HG03378 (cell line): ENCODE measurements at regions not wholly inside any gene's neighbourhood (a gene's known extent, or its start where the extent isn't known, plus 50 kb on each side); places are given as distances from the start of the nearest gene placed in this dataset.

ENCODE experiments used
- ATAC-seq: cut with Tn5 transposase; IDR thresholded peaks from one replicate; pipeline ENCODE4 v1.9.1; 2021; ENCODE audit warnings: mild to moderate bottlenecking, moderate library complexity; ENCODE audit not compliant: unreplicated experiment

DNA sequence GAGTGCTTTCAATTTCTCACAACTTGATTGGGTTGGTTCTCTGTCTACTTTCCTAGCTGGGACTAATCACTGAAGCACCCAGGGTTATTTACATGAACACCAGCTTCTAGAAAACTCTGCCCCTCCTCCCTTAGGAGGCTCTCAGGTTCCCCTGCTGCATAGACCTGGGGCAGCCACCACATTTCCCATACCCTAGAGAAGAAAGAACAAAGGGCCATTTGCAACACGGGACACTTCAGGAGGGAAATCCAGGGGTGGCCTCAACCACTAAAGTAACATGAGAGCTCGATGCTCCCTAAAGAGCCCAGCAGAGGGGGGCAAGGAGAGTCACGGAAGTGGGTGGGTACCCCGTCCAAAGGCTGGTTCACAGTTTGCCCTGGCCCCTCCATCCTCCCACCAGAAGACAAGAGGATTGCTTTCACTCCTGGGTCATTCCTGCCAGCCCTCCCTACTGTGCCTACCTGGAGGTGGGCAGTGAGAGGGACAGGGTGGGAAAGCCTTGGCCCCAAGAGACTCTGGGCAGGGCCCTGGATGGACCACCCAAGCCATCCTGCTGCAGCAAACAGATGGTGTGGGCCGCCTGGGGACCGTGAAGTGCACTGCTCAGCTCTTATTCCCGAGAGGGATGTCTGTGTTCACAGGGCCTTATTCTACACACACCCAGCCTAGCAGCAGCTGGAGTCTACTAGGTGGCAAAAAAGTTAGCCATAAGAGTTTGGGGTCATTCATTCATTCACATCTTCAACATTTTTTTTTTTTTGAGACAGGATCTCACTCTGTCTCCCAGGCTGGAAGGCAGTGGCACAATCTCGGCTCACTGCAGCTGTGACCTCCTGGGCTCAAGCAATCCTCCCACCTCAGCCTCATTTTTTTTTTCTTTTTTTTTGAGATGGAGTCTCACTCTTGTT, 392.1 kb downstream of the SOX9 start:
- ATAC-seq, result no peak

DNA sequence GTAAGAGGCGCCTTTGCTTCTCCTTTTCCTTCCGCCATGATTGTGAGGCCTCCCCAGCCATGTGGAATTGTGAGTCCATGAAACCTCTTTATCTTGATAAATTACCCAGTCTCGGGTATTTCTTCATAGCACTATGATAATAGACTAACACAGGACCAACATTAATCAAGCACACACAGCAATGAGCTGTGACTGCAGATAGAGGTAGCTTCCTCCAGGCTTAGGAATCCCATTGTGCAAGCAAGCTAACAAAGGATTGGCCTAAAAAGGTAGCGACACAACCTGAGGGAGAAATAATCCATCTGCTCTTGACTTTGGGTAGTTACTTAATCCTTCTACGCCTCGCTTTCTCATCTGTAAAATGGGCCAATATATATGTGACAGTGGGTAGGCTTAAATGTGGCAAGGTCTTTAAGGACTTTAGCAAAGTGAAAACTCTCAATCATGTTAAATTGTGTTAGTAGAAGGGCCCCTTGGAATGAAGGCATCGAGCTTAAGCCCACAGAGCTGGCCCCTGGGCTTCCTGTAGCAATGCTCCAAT, 393.6 kb downstream of the SOX9 start:
- ATAC-seq, result no peak

DNA sequence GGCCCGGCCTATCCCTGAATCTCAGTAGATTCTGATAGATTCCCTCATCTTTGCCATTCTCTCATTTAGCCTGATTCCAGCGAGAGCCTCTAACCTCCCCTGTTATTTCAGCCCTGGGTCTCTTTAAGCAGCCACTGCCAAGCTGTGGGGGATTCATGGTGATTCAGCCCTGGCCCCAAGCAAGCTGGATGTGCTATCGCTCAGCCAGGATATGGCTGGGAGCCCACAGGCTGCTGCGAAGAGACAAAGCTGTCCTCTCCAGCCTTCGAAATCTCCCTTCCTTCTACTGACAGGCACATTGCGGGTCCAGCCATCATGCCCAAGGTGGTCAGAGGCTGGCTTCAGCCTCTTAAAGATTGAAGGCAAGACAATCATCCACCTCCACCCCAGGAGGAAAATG, 394.1 kb downstream of the SOX9 start:
- ATAC-seq, result no peak

DNA sequence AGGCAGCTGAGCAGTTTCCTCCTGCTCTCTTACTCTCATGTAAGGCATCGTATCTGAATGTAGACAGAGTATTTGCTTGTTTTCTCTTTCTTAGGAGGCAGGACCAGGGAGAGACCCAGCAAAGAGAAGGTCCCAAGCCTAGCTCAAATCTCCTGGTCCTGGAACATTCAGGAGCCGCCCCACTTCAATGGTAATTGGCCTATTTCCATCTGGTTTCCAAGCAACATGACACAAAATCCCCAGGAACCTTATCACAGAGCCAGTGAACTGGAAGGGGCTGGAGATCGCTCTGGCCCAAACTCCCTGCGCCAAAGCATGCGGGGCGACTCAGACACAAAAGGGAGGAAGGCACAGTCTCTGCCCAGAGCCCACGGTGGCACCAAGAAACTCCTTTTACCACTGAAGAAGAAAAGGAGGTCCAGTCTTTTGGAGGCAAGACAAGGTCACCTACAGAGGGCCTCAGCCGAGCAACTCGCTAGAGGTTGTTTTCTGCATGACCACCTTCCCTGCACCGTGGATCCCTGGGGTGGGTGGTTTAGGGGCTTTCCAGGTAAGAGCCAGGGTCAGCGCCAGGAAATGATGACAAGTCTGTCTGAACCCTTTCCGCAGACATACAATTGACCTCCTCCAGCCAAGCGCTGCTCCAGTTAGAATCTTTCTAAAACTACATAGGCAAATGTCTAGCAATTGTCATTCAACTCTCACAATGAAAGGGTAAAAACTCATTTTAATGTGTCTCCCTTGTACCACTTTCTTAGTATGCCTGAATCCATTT, 394.7 kb downstream of the SOX9 start:
- no peak for ATAC-seq

DNA sequence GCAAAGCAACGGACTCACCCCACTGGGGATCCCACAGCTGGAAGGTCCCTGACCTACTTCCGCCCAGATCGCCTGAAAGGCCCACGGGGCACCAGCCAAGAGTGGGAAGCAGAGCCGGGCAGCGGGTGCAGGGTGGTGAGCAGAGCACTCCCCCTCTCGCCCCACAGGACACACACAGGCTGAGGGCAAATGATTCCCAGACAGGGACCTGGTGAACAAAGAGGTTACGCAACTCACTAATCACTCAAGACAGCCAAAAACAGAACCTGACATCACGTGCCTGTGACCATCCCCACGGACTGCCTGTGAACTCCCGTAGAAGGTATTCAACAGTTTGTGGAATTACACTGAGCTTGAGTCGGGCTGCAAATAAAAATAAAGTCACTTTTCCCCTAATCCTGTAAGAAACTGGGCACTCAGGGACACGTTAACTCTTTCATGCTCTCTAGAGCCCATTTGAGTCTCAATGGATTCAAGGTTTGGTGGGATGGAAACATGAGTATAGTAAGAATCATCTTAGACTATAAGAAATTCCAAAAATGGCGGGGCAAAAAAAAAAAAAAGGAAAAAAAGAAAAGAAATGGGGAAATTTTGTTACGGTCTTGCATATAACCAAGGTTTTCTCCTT, 396.1 kb downstream of the SOX9 start:
- ATAC-seq, result no peak

DNA sequence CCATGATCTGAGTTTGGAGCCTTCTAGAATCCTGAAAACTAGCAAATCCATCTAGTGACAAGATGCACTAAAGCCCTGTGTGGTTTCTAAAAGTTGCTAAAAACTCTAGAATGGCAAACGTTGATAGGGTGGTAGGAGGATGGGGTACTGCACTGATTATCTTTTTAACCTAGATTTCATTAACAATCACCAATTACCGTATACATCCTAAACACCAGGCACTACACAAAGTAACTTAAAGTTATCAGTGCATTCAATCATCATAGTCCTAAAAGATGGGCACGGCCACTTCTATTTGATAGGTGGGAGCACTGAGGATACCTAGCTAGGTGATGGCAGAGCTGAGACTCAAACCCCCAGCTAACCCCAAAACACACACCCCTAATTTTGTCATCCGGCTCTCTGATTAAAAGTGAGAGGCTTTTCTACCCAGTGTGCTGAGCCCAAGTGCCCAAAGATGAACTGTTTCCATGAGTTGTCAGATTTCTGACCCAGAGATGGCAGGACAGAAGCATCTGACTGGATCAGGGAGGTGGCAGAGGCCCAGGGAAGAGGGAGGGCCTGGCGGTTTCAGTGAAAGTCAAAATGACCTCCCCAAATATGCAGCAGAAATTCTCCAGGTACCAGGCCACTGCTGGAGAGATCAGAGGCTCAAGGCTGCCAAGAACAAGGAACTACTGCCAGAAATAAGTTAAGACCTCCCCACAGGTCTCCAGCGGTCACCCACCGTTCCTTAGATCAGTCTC, 396.8 kb downstream of the SOX9 start:
- ATAC-seq, result no peak

DNA sequence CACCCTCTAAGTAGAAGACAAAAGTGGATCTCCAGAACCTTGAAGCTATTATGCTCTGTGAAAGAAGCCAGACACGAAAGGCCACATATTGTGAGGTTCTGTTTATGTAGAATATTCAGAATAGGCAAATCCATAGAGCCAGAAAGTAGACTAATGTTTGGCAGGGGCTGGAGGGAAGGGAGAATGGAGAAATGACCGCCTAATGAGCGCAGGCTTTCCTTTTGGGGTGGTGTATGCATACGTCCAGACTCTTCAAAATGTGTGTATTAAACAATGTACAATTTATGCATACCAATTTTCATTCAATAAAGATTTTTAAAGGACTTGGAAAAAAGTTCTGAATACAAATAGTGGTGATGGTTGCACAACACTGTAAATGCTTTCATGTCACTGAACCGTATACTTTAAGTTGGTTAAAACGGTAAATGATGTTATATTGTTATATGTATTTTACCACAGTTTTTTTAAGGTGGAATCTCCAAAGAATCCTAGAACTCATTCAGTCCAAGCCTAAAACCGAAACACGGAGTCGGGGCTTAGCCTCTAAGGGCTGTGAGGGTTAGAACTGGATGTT, 397.4 kb downstream of the SOX9 start:
- ATAC-seq, result no peak

DNA sequence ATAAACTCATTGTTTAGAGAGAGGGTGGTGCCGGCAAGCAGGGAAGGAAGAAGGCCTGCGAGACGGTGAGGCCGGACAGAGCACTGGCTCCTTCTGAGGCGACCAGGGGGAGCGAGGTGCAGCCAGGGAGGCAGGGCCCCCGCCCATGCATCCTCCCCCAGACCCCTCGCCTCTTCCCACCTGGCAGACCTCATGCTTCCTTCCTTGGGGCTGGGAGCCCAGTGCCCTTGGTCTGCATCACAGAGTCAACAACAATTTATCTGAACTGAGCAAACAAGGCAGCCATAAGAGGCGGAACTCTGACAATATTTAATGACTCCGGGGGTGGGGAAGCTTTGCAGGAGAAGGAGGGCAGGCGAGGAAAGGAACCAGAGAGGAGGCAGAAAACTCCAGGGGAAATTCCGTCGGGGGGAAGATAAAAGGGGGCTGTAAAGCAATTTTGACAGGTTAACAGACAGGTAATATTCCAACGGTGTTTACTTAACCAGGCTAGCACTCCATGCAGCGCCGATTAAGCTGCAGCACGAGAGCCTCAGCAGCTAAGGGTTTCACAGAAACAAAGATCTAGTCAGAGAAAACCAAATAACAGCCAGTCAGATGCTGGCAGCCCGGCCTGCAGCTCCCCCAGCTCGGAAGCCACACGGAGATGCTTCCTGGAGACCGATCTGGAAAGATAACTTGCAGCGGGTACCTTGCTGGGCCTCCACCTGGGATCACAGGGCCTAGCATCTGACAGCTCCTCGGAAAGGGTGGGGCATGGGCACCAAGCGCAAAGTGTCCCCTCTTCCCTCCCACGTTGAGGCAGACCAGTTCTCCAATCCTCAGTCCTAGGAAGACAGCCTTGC, 398.2 kb downstream of the SOX9 start:
- no peak for ATAC-seq

DNA sequence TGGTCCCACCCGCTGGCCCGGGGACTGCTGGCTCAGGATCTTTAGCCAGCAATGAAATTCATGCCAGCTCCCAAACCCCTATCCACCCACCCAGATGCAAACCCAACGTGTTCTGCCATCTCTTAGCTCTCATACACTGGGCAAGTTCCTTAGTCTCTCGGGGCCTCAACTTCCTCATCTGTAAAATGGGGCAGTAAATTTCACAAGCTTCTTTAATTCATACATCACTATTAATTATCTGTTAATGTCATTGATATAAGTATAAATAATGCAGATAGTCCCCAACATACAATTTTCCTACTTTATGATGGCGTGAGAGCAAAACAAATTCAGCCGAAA, 398.7 kb downstream of the SOX9 start:
- ATAC-seq, result no peak

DNA sequence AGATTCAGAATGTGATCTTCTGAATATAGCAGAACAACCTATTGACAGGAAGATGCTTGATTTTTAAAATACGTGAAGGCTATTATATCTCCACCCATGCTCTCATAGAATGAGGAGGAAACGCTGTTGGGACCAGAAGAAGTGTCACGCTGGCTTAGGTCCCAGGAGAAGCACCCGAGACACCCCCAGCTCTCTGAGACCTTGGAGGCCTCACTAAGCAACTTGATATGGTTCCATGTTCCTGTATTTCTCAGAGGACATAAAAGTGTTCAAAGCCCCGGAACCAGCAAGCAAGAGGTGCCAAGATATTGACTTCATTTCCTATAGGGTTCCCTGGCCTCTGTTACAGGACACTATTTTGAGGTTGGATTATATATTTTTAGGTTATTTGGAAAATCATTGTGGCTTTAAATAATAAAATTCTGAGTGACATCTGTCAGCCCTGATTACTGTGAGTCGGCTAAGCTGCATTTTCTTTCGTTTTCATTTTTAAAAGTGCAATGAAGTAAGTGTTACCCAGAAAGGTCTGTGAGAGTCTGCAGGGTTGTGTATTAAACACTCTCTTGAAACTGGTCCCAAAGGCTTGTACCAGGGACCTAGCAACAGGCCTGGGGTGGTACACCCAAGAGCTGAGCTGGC, 400.0 kb downstream of the SOX9 start:
- ATAC-seq, result no peak

DNA sequence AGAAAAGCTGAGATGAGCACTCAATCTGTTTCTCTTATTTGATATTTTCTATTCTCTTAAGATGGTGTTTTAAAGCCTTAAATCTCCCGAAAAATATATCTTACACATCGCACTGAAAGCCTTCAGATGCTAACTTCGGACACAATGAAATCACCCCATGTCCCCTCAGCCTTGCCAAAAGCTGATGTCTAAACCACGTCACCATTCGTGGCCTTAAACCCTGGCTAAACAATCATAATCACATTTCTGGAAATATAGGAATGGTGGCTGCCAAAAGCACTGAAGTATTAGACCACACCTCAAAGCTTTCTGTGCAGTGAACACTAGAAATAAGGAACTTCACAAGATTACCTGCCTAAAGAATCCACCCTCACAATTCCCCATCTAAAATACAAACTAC, 402.7 kb downstream of the SOX9 start:
- ATAC-seq, result no peak

DNA sequence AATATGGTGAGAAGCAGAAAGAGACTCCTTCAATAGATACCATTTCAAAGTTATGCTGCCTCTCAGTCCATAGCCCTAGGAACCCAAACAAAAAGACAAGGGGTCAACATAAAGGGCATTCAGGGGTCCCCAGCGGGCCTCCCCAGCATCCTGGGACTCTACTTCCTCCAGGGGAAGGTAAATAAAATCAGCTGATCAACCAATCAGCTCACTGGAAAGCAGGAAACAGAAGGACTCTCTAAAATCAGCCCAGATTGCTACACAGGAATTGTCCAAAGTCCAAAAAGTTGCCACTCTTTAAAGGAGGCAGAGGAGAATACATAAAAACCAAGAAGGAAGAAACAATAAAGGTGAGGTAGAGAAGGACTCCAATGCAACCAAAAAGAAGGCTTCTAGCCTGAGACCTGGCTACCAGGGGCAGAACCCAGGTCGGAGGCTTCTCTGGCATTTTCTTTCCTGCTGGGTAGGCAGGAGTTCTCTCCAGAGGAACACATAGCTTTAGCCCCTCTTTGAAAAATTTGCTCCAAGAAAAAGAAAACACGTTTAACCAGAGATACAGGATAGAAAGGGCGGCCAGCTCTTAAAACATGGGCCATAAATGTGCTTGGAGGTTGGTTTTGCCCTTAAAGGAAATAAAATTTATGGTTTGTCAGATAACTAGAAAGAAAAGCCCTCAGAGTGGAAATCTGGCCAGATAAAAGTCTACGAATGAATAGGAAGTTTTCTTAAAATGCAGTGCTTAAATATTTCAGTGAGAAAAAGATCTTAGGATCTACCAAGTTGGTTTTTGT, 404.6 kb downstream of the SOX9 start:
- ATAC-seq, result no peak

DNA sequence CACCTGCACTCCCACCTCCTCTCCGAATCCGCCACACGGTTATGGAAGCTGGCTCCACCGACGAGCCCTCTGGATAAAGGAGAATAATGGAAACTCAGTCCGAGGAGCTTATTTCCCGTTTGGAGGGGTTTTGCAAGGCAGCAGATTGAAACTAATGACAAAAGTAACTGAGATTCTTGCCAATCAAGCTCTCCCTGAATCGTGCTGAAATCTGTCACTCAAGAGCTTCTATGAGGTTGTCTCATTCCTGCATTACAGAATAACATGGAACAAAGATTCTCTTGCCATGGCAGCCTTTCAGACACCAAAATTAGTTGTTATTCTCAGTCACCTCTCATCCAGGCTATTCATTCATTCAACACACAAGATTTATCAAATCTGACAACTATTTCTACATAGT, 405.9 kb downstream of the SOX9 start:
- no peak for ATAC-seq

DNA sequence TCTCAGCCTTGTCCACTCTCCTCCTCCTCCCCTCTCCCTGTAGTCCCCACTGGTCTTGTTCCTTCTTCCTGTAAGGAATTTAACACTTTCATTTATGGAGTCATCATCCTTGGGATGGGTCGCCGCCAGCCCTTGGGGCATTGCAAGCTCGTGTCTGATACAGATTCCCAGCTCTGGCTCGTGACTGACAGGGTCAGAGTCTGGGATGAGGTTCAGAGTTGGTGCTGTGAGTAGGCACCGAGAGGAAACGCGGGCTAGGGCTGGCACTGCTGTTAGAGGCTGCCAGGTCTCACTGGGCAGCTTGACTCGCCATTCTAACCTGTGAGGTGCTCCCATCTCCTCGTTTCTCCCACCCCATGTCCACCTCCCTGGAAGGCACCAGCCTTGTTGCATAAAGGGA, 407.0 kb downstream of the SOX9 start:
- ATAC-seq, result no peak

DNA sequence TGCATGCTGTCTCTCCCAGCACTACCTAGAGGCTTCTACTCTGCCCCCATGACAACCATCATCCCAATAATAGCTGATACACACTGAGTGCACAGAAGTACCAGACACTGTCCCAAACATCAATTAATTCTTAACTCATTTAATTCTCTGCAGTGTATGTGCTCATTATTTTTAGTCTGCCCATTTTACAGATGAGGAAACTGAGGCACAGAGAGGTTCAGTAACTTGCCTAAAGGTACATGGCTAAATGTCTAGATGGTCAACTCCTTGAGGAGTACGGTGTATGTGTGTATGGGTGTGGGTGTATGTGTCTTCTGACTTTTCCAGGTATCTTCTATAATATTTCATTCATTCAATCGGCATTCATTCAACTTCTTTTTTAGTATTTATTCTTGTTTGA, 407.9 kb downstream of the SOX9 start:
- no peak for ATAC-seq

DNA sequence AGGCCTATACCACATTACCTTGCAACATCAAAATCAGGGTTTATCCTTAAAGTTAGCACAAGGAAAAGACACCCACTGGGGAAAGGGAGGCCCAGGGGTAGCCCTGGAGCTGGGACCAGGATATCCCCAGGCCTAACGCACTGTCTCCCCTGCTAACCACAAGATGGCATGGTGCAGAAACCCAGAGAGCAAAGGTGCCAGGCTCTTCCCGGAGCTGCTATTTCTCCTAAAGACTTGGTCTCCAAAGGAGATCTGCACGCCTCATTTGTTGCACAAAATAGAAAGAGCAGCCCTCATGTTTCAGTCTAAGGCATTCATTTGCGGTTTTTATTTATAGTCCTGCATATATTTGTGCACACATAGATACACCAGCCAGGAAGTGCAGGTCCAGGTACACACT, 408.6 kb downstream of the SOX9 start:
- no peak for ATAC-seq

DNA sequence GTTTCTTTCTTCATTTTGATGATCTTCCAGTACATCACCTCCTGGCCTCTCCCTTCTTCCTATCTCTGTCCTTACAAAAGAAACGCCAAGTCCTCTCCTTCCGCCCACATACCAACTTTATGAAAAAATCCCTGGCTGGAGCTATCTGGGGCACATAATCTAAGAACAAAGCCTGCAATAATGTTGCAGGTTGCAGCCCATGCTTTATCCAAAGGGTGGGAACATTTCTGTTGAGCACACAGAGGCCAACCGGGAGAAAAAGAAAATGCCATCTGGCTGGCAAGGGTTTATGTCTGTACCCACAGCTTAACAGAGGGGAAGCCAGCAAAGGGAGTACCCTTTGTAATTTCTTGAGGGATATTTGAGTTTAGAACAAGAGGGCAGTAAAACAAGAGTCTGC, 409.6 kb downstream of the SOX9 start:
- ATAC-seq, result no peak

DNA sequence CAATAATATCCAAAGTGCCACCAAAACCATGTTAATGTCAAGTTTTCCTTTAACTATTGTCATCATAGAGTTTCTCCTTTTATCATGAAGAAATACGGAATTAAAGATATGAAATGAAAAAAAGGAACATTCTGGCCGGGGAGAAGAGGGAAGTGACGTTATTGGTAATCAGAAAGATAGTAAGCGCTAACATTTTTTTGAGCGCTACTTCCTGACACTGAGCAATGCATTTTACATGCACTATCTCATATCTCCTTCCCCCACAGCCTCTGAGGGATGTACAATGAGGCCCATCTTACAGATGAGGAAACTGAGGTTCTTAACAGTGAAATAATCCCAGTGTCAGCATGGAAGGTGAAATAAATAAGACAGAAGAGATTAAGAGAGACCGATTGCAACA, 410.9 kb downstream of the SOX9 start:
- no peak for ATAC-seq
